PC-3 (cell line): ENCODE measurements at regions not wholly inside any gene's neighbourhood (a gene's known extent, or its start where the extent isn't known, plus 50 kb on each side); places are given as distances from the start of the nearest gene placed in this dataset.

Experiments
- ATAC-seq: fragments of 200-7000 bp; cut with Tn5 transposase; 2 replicates; pipeline ENCODE4 v1.9.1; 2020; ENCODE audit warnings: mild to moderate bottlenecking, moderate library complexity
- BruUV-seq: library from RNA; stranded (reverse); fragments of 400-500 nt; replicated peaks from 2 replicates; lab custom pipeline; 2021; lab: Mats Ljungman, UMichigan
- CTCF ChIA-PET: fragments of 300-600 bp; sonication (Branson Sonifier 250); formaldehyde crosslinking; loops from one replicate; lab custom pipeline; 2022; ENCODE audit warnings: antibody characterized with exemption; lab: Charles Lee
- POLR2A ChIA-PET: fragments of 300-600 bp; sonication (Branson Sonifier 250); formaldehyde crosslinking; loops from one replicate; lab custom pipeline; 2022; ENCODE audit warnings: antibody characterized with exemption; ENCODE audit not compliant: unreplicated experiment; lab: Charles Lee
- DNase-seq: peaks from one replicate; pipeline ENCODE4 v3.0.0-alpha.2; 2015
- H2AFZ ChIP-seq: fragments of 300-600 bp; sonication (generic); 2 replicates; pipeline ENCODE4 v1.6.0; 2016; ENCODE audit warnings: antibody characterized with exemption, low read length
- H3F3A ChIP-seq: fragments of 300-600 bp; sonication (generic); one replicate; pipeline ENCODE4 v1.6.0; 2017; ENCODE audit warnings: antibody characterized with exemption, low read length, control low read depth, mild to moderate bottlenecking; ENCODE audit not compliant: unreplicated experiment
- H3K27ac ChIP-seq: fragments of 300-600 bp; sonication (generic); 2 replicates; pipeline ENCODE4 v1.5.1; 2016; ENCODE audit warnings: mild to moderate bottlenecking, low read length
- H3K27me3 ChIP-seq: fragments of 300-600 bp; sonication (generic); 2 replicates; pipeline ENCODE4 v1.6.1; 2016; ENCODE audit warnings: low read length, mixed read lengths
- H3K36me3 ChIP-seq: fragments of 300-600 bp; sonication (generic); 2 replicates; pipeline ENCODE4 v1.6.1; 2016; ENCODE audit warnings: low read depth, mixed run types, low read length, mixed read lengths
- H3K4me1 ChIP-seq: fragments of 300-600 bp; sonication (generic); 2 replicates; pipeline ENCODE4 v1.5.1; 2016; ENCODE audit warnings: low read length; ENCODE audit not compliant: insufficient read depth
- H3K4me2 ChIP-seq: fragments of 300-600 bp; sonication (generic); 2 replicates; pipeline ENCODE4 v1.6.0; 2016; ENCODE audit warnings: low read length
- H3K4me3 ChIP-seq: fragments of 300-600 bp; sonication (generic); 2 replicates; pipeline ENCODE4 v1.5.1; 2016; ENCODE audit warnings: mild to moderate bottlenecking, low read length, mixed read lengths
- H3K79me2 ChIP-seq: fragments of 300-600 bp; sonication (generic); 2 replicates; pipeline ENCODE4 v1.6.1; 2017; ENCODE audit warnings: low read length, mixed read lengths
- H3K9ac ChIP-seq: fragments of 300-600 bp; sonication (generic); 2 replicates; pipeline ENCODE4 v1.6.0; 2016; ENCODE audit warnings: mild to moderate bottlenecking, low read length
- H3K9me2 ChIP-seq: fragments of 300-600 bp; sonication (generic); replicated peaks from 2 replicates; pipeline ENCODE4 v1.6.1; 2016; ENCODE audit warnings: mixed run types, low read length, mixed read lengths
- H3K9me3 ChIP-seq: fragments of 300-600 bp; sonication (generic); 2 replicates; pipeline ENCODE4 v1.6.1; 2016; ENCODE audit warnings: low read length, mixed read lengths
- H4K20me1 ChIP-seq: fragments of 300-600 bp; sonication (generic); 2 replicates; pipeline ENCODE4 v1.6.1; 2016; ENCODE audit warnings: low read length, mixed read lengths
- CTCF ChIP-seq: fragments of 300-600 bp; sonication (generic); conservative IDR thresholded peaks from 2 replicates; pipeline ENCODE4 v1.5.1; 2017; ENCODE audit warnings: antibody characterized with exemption, low read depth, mild to moderate bottlenecking, low read length
- EZH2 ChIP-seq: fragments of 300-600 bp; sonication (generic); IDR thresholded peaks from one replicate; pipeline ENCODE4 v1.6.1; 2017; ENCODE audit warnings: antibody characterized with exemption, mild to moderate bottlenecking, low read length; ENCODE audit not compliant: unreplicated experiment
- EZH2phosphoT487 ChIP-seq: fragments of 300-600 bp; sonication (generic); IDR thresholded peaks from 2 replicates; pipeline ENCODE4 v1.6.1; 2018; ENCODE audit warnings: mild to moderate bottlenecking, antibody characterized with exemption, low read length, borderline replicate concordance
- intact Hi-C: fragments of 100-400 bp; cut with micrococcal nuclease; formaldehyde crosslinking; loops from 2 replicates; pipeline ENCODE4 v1.9.0; 2023

- H3K36me3 ChIP-seq = no peaks in the 10 kb centered on the region
- POLR2A ChIA-PET = no interaction called here
- CTCF ChIA-PET = no interaction called here
- H3K4me2 ChIP-seq = no peak overlapping the region
- no peak overlapping the region for H3K9ac ChIP-seq
- no peaks in the 10 kb centered on the region for H3K27me3 ChIP-seq
- no peaks in the 10 kb centered on the region for H3K9me2 ChIP-seq
- no peak overlapping the region for H3K27ac ChIP-seq
- TF ChIP-seq EZH2 = no peak
- TF ChIP-seq EZH2phosphoT487 = no peak
- peaks cover 4% of the 10 kb centered on the region for H3F3A ChIP-seq
- intact Hi-C loops = no loop called here
- no peaks in the 10 kb centered on the region for H3K79me2 ChIP-seq
- peaks cover 45% of the 10 kb centered on the region for H3K4me1 ChIP-seq
- no peak overlapping the region for H3K4me3 ChIP-seq
- H2AFZ ChIP-seq = no peak overlapping the region
- no peaks in the 10 kb centered on the region for H4K20me1 ChIP-seq
- ATAC-seq (no peak), DNase-seq (no peak)
- H3K9me3 ChIP-seq = no peaks in the 10 kb centered on the region
- BruUV-seq = no TSS peak
Measured at GRCh38 chr14:88999137-88999536, 174.7 kb downstream of the TTC8 start.

GRCh38 chr14:89000007-89000942 lies 175.8 kb downstream of the TTC8 start:
- H2AFZ ChIP-seq = 0 out of 2 replicates have a peak overlapping the region, but pooled peaks have one; percentile 10
- ChIA-PET POLR2A (no interaction called here), CTCF (no interaction called here)
- no peaks in the 10 kb centered on the region for H3K36me3 ChIP-seq
- H3K27me3 ChIP-seq = no peaks in the 10 kb centered on the region
- H3K79me2 ChIP-seq = no peaks in the 10 kb centered on the region
- peak overlapping the region; percentile 58 for H3K4me2 ChIP-seq
- peaks cover 4% of the 10 kb centered on the region for H3F3A ChIP-seq
- BruUV-seq = no TSS peak
- no peaks in the 10 kb centered on the region for H3K9me3 ChIP-seq
- peak overlapping the region; percentile 89 for H3K27ac ChIP-seq
- intact Hi-C loops = loop anchor here (2.0 kb wide), 1 partner anchor 13 kb away; no protein-coding TSS in a partner anchor
- DNase-seq = peak; percentile 94
- H3K9ac ChIP-seq = peak overlapping the region; percentile 67
- H4K20me1 ChIP-seq = no peaks in the 10 kb centered on the region
- TF ChIP-seq EZH2 = no peak
- TF ChIP-seq CTCF = no peak
- no peak for TF ChIP-seq EZH2phosphoT487
- peaks cover 36% of the 10 kb centered on the region for H3K4me1 ChIP-seq
- H3K9me2 ChIP-seq = no peaks in the 10 kb centered on the region
- ATAC-seq = peak; percentile 93
- no peak overlapping the region for H3K4me3 ChIP-seq

DNA sequence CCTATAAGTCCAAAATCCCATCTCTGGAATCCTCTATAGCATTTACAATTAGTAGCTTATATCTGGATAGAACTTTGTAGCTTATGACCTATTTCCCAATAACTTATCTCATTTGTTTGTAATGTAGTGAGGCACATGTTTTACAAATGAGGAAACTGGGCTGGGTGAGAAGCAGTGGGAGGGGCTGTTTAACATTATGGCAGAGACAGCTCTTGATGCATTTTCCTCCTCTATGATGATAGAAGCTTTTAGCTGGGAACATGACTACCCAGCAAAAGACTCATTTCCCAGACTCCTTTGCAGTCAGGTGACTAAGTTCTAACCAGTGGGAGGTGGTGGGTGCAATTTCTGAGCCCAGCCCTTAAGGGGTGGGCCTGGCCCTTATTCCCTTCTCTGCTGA lies 179.7 kb downstream of the TTC8 start:
- H3K79me2 ChIP-seq = no peaks in the 10 kb centered on the region
- H3K4me3 ChIP-seq = no peak overlapping the region
- H3K4me1 ChIP-seq = peaks cover 20% of the 10 kb centered on the region
- ChIA-PET POLR2A (no interaction called here), CTCF (no interaction called here)
- no peaks in the 10 kb centered on the region for H4K20me1 ChIP-seq
- no peaks in the 10 kb centered on the region for H3K27me3 ChIP-seq
- no TSS peak for BruUV-seq
- H3F3A ChIP-seq = peaks cover 4% of the 10 kb centered on the region
- DNase-seq = no peak
- no peaks in the 10 kb centered on the region for H3K36me3 ChIP-seq
- H3K9me3 ChIP-seq = no peaks in the 10 kb centered on the region
- H3K9ac ChIP-seq = no peak overlapping the region
- no peaks in the 10 kb centered on the region for H3K9me2 ChIP-seq
- ATAC-seq = no peak
- H2AFZ ChIP-seq = no peak overlapping the region
- intact Hi-C loops = no loop called here
- TF ChIP-seq EZH2 (no peak), CTCF (no peak), EZH2phosphoT487 (no peak)
- no peak overlapping the region for H3K4me2 ChIP-seq
- H3K27ac ChIP-seq = no peak overlapping the region
